HG03097 (cell line): ENCODE measurements at regions not wholly inside any gene's neighbourhood (a gene's known extent, or its start where the extent isn't known, plus 50 kb on each side); places are given as distances from the start of the nearest gene placed in this dataset.

Experiments
- ATAC-seq: cut with Tn5 transposase; IDR thresholded peaks from one replicate; pipeline ENCODE4 v1.9.1; 2021; ENCODE audit not compliant: unreplicated experiment, low FRiP score

GRCh38 chr22:49326558-49326957, 501.1 kb downstream of the BRD1 start:
- no peak for ATAC-seq

GRCh38 chr22:49325531-49326395, 501.9 kb downstream of the BRD1 start:
- ATAC-seq: no peak

- no peak for ATAC-seq
Observed at GRCh38 chr22:49324527-49325491, 502.9 kb downstream of the BRD1 start.

- ATAC-seq: no peak
Observed at GRCh38 chr22:49323751-49324415, 503.8 kb downstream of the BRD1 start.

GRCh38 chr22:49322861-49323622, 504.6 kb downstream of the BRD1 start:
- ATAC-seq: no peak

GRCh38 chr22:49322231-49322630, 505.4 kb downstream of the BRD1 start:
- ATAC-seq: no peak

- no peak for ATAC-seq
Observed at GRCh38 chr22:49321477-49322055, 506.1 kb downstream of the BRD1 start.

- no peak for ATAC-seq
Observed at GRCh38 chr22:49320714-49321476, 506.8 kb downstream of the BRD1 start.

GRCh38 chr22:49317369-49317768, 510.3 kb downstream of the BRD1 start:
- ATAC-seq: no peak

- no peak for ATAC-seq
Observed at GRCh38 chr22:49312601-49313000, 515.1 kb downstream of the BRD1 start.

GRCh38 chr22:49310354-49310753, 517.3 kb downstream of the BRD1 start:
- ATAC-seq: no peak

GRCh38 chr22:49308300-49308699, 519.4 kb downstream of the BRD1 start:
- ATAC-seq: no peak

- no peak for ATAC-seq
Observed at GRCh38 chr22:49307870-49308269, 519.8 kb downstream of the BRD1 start.

- no peak for ATAC-seq
Observed at GRCh38 chr22:49307481-49307830, 520.2 kb downstream of the BRD1 start.

GRCh38 chr22:49306632-49307480, 520.8 kb downstream of the BRD1 start:
- no peak for ATAC-seq

- ATAC-seq: no peak
Observed at GRCh38 chr22:49305966-49306631, 521.6 kb downstream of the BRD1 start.

GRCh38 chr22:49305214-49305965, 522.3 kb downstream of the BRD1 start:
- ATAC-seq: no peak
